GM23338 (cell line): ENCODE measurements at regions not wholly inside any gene's neighbourhood (a gene's known extent, or its start where the extent isn't known, plus 50 kb on each side); places are given as distances from the start of the nearest gene placed in this dataset.

Source experiments
- CREB1 ChIP-seq: fragments of 250-450 bp; sonication (Bioruptor Pico); IDR thresholded peaks from 2 replicates; pipeline ENCODE4 v1.5.0; 2020; ENCODE audit warnings: low read depth, mild to moderate bottlenecking, moderate library complexity
- EZH2 ChIP-seq: fragments of 200-600 bp; sonication (generic); IDR thresholded peaks from one replicate; pipeline ENCODE4 v1.8.0; 2017; ENCODE audit warnings: antibody characterized with exemption, mild to moderate bottlenecking, low read depth; ENCODE audit not compliant: unreplicated experiment
- EZH2phosphoT487 ChIP-seq: fragments of 200-600 bp; sonication (generic); IDR thresholded peaks from one replicate; pipeline ENCODE4 v1.8.1; 2018; ENCODE audit warnings: antibody characterized with exemption; ENCODE audit not compliant: unreplicated experiment
- JUNB ChIP-seq: IDR thresholded peaks from one replicate; pipeline ENCODE4 v1.6.1; 2016; ENCODE audit warnings: antibody characterized with exemption; ENCODE audit not compliant: unreplicated experiment
- NANOG ChIP-seq: IDR thresholded peaks from 2 replicates; pipeline ENCODE4 v1.6.1; 2016; ENCODE audit warnings: antibody characterized with exemption, borderline replicate concordance
- POLR2AphosphoS5 ChIP-seq: IDR thresholded peaks from 2 replicates; pipeline ENCODE4 v1.6.1; 2016; ENCODE audit warnings: antibody characterized with exemption, low read depth
- STAT1 ChIP-seq: IDR thresholded peaks from one replicate; pipeline ENCODE4 v1.6.1; 2016; ENCODE audit warnings: antibody characterized with exemption; ENCODE audit not compliant: unreplicated experiment
- ZNF114 ChIP-seq: fragments of 250-450 bp; sonication (Bioruptor Pico); IDR thresholded peaks from 2 replicates; pipeline ENCODE4 v1.5.0; 2020; ENCODE audit warnings: mild to moderate bottlenecking, moderate library complexity
- ZNF331 ChIP-seq: fragments of 250-450 bp; sonication (Bioruptor Pico); IDR thresholded peaks from 2 replicates; pipeline ENCODE4 v1.5.0; 2020; ENCODE audit warnings: low read depth, mild to moderate bottlenecking, moderate library complexity
- TF ChIP-seq, protein P1 (sequence below): fragments of 250-450 bp; sonication (Bioruptor Pico); IDR thresholded peaks from 2 replicates; pipeline ENCODE4 v1.5.0; 2020; ENCODE audit warnings: mild to moderate bottlenecking, moderate library complexity
- TF ChIP-seq, protein P2 (sequence below), 2 experiments: fragments of 200-600 bp in 1 of 2; sonication (generic) in 1 of 2; conservative IDR thresholded peaks; 2 replicates each; pipeline versions ENCODE4 v1.5.1 to v1.6.1; 2016 to 2017; ENCODE audit warnings: antibody characterized with exemption in 2 of 2, low read depth in 2 of 2, mild to moderate bottlenecking in 2 of 2, moderate library complexity in 1 of 2
- TF ChIP-seq, protein P3 (sequence below): IDR thresholded peaks from one replicate; pipeline ENCODE4 v1.6.1; 2018; ENCODE audit warnings: antibody characterized with exemption; ENCODE audit not compliant: unreplicated experiment
- TF ChIP-seq, protein P4 (sequence below): IDR thresholded peaks from 2 replicates; pipeline ENCODE4 v1.6.1; 2016; ENCODE audit warnings: antibody characterized with exemption

DNA sequence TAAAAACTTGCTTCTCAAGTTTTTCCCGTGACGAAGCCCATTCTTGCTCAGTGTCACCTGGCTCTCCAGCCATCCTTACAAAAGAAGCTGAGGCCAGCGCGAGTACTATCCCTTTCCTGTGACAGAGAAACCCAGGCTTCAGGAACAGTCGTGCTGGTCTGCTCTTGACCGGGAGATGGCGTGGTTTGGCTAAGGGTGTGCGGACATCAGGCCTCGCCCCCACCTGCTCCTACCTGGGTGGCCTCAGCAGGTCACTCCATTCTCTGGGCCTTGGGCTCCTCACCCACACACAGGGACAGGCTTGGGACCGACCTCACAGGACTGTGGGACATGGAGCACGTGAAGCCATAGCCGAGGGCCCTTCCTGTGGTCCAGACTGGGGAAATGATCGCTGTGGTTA lies 75.2 kb upstream of the CIBAR2 start:
- TF ChIP-seq, protein P1, sequence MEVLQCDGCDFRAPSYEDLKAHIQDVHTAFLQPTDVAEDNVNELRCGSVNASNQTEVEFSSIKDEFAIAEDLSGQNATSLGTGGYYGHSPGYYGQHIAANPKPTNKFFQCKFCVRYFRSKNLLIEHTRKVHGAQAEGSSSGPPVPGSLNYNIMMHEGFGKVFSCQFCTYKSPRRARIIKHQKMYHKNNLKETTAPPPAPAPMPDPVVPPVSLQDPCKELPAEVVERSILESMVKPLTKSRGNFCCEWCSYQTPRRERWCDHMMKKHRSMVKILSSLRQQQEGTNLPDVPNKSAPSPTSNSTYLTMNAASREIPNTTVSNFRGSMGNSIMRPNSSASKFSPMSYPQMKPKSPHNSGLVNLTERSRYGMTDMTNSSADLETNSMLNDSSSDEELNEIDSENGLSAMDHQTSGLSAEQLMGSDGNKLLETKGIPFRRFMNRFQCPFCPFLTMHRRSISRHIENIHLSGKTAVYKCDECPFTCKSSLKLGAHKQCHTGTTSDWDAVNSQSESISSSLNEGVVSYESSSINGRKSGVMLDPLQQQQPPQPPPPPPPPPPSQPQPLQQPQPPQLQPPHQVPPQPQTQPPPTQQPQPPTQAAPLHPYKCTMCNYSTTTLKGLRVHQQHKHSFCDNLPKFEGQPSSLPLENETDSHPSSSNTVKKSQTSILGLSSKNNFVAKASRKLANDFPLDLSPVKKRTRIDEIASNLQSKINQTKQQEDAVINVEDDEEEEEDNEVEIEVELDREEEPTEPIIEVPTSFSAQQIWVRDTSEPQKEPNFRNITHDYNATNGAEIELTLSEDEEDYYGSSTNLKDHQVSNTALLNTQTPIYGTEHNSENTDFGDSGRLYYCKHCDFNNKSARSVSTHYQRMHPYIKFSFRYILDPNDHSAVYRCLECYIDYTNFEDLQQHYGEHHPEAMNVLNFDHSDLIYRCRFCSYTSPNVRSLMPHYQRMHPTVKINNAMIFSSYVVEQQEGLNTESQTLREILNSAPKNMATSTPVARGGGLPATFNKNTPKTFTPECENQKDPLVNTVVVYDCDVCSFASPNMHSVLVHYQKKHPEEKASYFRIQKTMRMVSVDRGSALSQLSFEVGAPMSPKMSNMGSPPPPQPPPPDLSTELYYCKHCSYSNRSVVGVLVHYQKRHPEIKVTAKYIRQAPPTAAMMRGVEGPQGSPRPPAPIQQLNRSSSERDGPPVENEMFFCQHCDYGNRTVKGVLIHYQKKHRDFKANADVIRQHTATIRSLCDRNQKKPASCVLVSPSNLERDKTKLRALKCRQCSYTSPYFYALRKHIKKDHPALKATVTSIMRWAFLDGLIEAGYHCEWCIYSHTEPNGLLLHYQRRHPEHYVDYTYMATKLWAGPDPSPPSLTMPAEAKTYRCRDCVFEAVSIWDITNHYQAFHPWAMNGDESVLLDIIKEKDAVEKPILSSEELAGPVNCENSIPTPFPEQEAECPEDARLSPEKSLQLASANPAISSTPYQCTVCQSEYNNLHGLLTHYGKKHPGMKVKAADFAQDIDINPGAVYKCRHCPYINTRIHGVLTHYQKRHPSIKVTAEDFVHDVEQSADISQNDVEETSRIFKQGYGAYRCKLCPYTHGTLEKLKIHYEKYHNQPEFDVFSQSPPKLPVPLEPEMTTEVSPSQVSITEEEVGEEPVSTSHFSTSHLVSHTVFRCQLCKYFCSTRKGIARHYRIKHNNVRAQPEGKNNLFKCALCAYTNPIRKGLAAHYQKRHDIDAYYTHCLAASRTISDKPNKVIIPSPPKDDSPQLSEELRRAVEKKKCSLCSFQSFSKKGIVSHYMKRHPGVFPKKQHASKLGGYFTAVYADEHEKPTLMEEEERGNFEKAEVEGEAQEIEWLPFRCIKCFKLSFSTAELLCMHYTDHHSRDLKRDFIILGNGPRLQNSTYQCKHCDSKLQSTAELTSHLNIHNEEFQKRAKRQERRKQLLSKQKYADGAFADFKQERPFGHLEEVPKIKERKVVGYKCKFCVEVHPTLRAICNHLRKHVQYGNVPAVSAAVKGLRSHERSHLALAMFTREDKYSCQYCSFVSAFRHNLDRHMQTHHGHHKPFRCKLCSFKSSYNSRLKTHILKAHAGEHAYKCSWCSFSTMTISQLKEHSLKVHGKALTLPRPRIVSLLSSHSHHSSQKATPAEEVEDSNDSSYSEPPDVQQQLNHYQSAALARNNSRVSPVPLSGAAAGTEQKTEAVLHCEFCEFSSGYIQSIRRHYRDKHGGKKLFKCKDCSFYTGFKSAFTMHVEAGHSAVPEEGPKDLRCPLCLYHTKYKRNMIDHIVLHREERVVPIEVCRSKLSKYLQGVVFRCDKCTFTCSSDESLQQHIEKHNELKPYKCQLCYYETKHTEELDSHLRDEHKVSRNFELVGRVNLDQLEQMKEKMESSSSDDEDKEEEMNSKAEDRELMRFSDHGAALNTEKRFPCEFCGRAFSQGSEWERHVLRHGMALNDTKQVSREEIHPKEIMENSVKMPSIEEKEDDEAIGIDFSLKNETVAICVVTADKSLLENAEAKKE (CRISPR knock-in tag), result no peak
- TF ChIP-seq, protein P2, sequence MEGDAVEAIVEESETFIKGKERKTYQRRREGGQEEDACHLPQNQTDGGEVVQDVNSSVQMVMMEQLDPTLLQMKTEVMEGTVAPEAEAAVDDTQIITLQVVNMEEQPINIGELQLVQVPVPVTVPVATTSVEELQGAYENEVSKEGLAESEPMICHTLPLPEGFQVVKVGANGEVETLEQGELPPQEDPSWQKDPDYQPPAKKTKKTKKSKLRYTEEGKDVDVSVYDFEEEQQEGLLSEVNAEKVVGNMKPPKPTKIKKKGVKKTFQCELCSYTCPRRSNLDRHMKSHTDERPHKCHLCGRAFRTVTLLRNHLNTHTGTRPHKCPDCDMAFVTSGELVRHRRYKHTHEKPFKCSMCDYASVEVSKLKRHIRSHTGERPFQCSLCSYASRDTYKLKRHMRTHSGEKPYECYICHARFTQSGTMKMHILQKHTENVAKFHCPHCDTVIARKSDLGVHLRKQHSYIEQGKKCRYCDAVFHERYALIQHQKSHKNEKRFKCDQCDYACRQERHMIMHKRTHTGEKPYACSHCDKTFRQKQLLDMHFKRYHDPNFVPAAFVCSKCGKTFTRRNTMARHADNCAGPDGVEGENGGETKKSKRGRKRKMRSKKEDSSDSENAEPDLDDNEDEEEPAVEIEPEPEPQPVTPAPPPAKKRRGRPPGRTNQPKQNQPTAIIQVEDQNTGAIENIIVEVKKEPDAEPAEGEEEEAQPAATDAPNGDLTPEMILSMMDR (conservative IDR thresholded peaks at IDR 0.05; ENCODE audit: low read depth in 2 of 2), result peak; percentile 53 to 77
- TF ChIP-seq EZH2, result no peak
- no peak for TF ChIP-seq CREB1 (CRISPR knock-in tag)
- TF ChIP-seq POLR2AphosphoS5, result no peak
- no peak for TF ChIP-seq ZNF114 (CRISPR knock-in tag)
- no peak for TF ChIP-seq EZH2phosphoT487
- TF ChIP-seq, protein P3, sequence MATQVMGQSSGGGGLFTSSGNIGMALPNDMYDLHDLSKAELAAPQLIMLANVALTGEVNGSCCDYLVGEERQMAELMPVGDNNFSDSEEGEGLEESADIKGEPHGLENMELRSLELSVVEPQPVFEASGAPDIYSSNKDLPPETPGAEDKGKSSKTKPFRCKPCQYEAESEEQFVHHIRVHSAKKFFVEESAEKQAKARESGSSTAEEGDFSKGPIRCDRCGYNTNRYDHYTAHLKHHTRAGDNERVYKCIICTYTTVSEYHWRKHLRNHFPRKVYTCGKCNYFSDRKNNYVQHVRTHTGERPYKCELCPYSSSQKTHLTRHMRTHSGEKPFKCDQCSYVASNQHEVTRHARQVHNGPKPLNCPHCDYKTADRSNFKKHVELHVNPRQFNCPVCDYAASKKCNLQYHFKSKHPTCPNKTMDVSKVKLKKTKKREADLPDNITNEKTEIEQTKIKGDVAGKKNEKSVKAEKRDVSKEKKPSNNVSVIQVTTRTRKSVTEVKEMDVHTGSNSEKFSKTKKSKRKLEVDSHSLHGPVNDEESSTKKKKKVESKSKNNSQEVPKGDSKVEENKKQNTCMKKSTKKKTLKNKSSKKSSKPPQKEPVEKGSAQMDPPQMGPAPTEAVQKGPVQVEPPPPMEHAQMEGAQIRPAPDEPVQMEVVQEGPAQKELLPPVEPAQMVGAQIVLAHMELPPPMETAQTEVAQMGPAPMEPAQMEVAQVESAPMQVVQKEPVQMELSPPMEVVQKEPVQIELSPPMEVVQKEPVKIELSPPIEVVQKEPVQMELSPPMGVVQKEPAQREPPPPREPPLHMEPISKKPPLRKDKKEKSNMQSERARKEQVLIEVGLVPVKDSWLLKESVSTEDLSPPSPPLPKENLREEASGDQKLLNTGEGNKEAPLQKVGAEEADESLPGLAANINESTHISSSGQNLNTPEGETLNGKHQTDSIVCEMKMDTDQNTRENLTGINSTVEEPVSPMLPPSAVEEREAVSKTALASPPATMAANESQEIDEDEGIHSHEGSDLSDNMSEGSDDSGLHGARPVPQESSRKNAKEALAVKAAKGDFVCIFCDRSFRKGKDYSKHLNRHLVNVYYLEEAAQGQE, result no peak
- TF ChIP-seq JUNB, result no peak
- TF ChIP-seq ZNF331 (CRISPR knock-in tag), result no peak
- no peak for TF ChIP-seq STAT1
- no peak for TF ChIP-seq NANOG
- TF ChIP-seq, protein P4, sequence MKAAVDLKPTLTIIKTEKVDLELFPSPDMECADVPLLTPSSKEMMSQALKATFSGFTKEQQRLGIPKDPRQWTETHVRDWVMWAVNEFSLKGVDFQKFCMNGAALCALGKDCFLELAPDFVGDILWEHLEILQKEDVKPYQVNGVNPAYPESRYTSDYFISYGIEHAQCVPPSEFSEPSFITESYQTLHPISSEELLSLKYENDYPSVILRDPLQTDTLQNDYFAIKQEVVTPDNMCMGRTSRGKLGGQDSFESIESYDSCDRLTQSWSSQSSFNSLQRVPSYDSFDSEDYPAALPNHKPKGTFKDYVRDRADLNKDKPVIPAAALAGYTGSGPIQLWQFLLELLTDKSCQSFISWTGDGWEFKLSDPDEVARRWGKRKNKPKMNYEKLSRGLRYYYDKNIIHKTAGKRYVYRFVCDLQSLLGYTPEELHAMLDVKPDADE, result no peak
